NCI-H2081 treated with DMSO at 0.1 percent for 48 hours (cell line): ENCODE measurements at regions not wholly inside any gene's neighbourhood (a gene's known extent, or its start where the extent isn't known, plus 50 kb on each side); places are given as distances from the start of the nearest gene placed in this dataset.
A peak's percentile ranks its signal among the peaks of the same experiment; 100 is the strongest.
"Not testable (repeated sequence)": the region's sequence is repeated elsewhere in the genome, so short reads cannot be mapped to it uniquely, and the experiment has no call there.

Experiments
- DNase-seq: peaks from one replicate; lab custom pipeline; 2025; lab: John Stamatoyannopoulos, UW

GRCh38 chr10:59037506-59037905 lies 138.9 kb upstream of the PHYHIPL start:
- DNase-seq, result no peak

- DNase-seq, result not testable (repeated sequence)
These were observed 133.1 kb upstream of the PHYHIPL start for GRCh38 chr10:59043358-59043757.

- peak; percentile 93 for DNase-seq
These were observed 129.3 kb upstream of the PHYHIPL start for GRCh38 chr10:59047180-59047579.

- no peak for DNase-seq
These were observed 128.4 kb upstream of the PHYHIPL start for GRCh38 chr10:59047957-59048618.

GRCh38 chr10:59053502-59053901 lies 122.9 kb upstream of the PHYHIPL start:
- DNase-seq, result not testable (repeated sequence)

- no peak for DNase-seq
These were observed 121.4 kb upstream of the PHYHIPL start for GRCh38 chr10:59055045-59055444.

- DNase-seq, result no peak
These were observed 119.1 kb upstream of the PHYHIPL start for GRCh38 chr10:59057345-59057744.

- no peak for DNase-seq
These were observed 115.6 kb upstream of the PHYHIPL start for GRCh38 chr10:59060852-59061251.

GRCh38 chr10:59063491-59063890 lies 113.0 kb upstream of the PHYHIPL start:
- DNase-seq, result no peak

GRCh38 chr10:59064080-59064692 lies 112.3 kb upstream of the PHYHIPL start:
- no peak for DNase-seq

GRCh38 chr10:59064759-59065539 lies 111.5 kb upstream of the PHYHIPL start:
- no peak for DNase-seq

- no peak for DNase-seq
These were observed 107.8 kb upstream of the PHYHIPL start for GRCh38 chr10:59068581-59069191.

- DNase-seq, result no peak
These were observed 104.4 kb upstream of the PHYHIPL start for GRCh38 chr10:59072038-59072437.

GRCh38 chr10:59073456-59074053 lies 102.9 kb upstream of the PHYHIPL start:
- no peak for DNase-seq

- DNase-seq, result no peak
These were observed 100.9 kb upstream of the PHYHIPL start for GRCh38 chr10:59075576-59075975.

- DNase-seq, result no peak
These were observed 98.6 kb upstream of the PHYHIPL start for GRCh38 chr10:59077855-59078254.

- DNase-seq, result no peak
These were observed 97.5 kb upstream of the PHYHIPL start for GRCh38 chr10:59078978-59079377.

- DNase-seq, result peak; percentile 2
These were observed 96.8 kb upstream of the PHYHIPL start for GRCh38 chr10:59079386-59080226.

- no peak for DNase-seq
These were observed 94.2 kb upstream of the PHYHIPL start for GRCh38 chr10:59082249-59082648.

GRCh38 chr10:59085054-59085453 lies 91.4 kb upstream of the PHYHIPL start:
- no peak for DNase-seq
